CD4-positive, alpha-beta T cell treated with Interleukin-6 for 4 hours (primary cell): ENCODE measurements at regions not wholly inside any gene's neighbourhood (a gene's known extent, or its start where the extent isn't known, plus 50 kb on each side); places are given as distances from the start of the nearest gene placed in this dataset.

Source experiments
- DNase-seq: peaks from one replicate; pipeline ENCODE4 v3.0.0-alpha.2; 2020; ENCODE audit warnings: mixed read lengths

DNA sequence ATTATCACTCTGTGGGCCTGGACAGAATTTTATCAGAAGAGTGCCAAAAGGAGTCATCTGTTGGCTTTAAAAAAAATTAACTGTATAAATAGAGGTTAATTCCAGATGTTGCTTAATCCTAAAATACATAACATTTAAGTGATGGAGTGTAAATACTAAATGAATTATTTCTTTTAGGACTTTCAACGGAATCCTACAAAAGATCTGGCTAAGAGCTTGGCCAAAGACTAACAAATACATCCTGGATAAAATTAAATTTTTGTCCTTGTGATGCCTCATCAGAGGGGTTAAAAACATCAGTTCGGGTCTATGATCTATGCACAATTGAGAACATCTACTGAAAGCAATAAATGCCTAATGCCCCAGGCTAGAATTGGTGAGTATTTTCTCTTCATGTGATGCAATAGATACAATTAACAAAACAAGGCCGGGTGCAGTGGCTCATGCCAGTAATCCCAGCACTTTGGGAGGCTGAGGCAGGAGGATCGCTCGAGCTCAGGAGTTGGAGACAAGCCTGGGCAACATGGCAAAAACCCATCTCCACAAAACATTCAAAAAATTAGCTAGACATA lies 49.8 kb upstream of the RAP1B start:
- no peak for DNase-seq
